ENCODE measurements at regions not wholly inside any gene's neighbourhood (a gene's known extent, or its start where the extent isn't known, plus 50 kb on each side); places are given as distances from the start of the nearest gene placed in this dataset.

DNA sequence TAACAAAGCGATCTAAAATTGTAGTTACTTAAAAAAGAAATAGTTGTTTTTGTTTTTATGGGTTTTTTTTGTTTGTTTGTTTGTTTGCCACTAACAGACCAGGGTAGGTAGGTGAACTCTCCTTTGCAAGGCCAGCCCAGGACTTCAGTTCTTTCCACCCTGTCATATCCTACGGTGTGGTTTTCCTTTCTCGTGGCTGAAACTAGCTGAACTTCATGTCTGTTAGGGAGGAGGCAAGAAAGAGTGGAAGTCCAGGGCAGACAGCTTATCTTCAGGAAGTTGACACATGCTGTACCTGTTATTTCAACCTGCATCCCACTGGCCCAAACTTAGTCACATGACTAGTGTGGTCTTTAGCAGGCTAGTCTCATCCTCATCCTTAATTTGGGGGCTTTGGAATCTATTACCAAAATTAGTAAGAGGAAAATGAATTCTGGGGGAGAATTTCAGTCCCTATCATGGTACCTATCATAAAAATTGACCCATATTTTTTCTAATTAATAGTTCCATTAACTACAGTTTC, 62.9 kb upstream of the LRRC7 start:
- TF ChIP-seq, protein P1, sequence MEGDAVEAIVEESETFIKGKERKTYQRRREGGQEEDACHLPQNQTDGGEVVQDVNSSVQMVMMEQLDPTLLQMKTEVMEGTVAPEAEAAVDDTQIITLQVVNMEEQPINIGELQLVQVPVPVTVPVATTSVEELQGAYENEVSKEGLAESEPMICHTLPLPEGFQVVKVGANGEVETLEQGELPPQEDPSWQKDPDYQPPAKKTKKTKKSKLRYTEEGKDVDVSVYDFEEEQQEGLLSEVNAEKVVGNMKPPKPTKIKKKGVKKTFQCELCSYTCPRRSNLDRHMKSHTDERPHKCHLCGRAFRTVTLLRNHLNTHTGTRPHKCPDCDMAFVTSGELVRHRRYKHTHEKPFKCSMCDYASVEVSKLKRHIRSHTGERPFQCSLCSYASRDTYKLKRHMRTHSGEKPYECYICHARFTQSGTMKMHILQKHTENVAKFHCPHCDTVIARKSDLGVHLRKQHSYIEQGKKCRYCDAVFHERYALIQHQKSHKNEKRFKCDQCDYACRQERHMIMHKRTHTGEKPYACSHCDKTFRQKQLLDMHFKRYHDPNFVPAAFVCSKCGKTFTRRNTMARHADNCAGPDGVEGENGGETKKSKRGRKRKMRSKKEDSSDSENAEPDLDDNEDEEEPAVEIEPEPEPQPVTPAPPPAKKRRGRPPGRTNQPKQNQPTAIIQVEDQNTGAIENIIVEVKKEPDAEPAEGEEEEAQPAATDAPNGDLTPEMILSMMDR (IDR thresholded peaks at IDR 0.05 in 4 of 5, conservative IDR thresholded peaks at IDR 0.05 in 1 of 5): no peak
- no peak for TF ChIP-seq POLR2A (IDR thresholded peaks at IDR 0.05)

Measured in gastrocnemius medialis (tissue), 4 donors.